ENCODE measurements at regions not wholly inside any gene's neighbourhood (a gene's known extent, or its start where the extent isn't known, plus 50 kb on each side); places are given as distances from the start of the nearest gene placed in this dataset.

- Histone ChIP-seq H2BK20ac (ENCODE audit: low read depth, low read length) (no peak overlapping the region), H3K4me3 (ENCODE audit: insufficient read depth, low read depth, low read length) (no peak overlapping the region), H3K9me1 (ENCODE audit: insufficient read depth, low read length) (no peaks in the 10 kb centered on the region), H4K5ac (ENCODE audit: low read depth, low read length) (no peak overlapping the region), H3K36me3 (ENCODE audit: control insufficient read depth, insufficient read depth, low read length) (no peaks in the 10 kb centered on the region), H3K18ac (ENCODE audit: low read depth, low read length) (no peak overlapping the region), H2BK15ac (ENCODE audit: low read depth, low read length) (no peak overlapping the region), H3K79me1 (ENCODE audit: low read depth in 1 of 2, low read length in 2 of 2) (no peaks in the 10 kb centered on the region), H4K91ac (ENCODE audit: insufficient read depth, low read depth, low read length) (no peak overlapping the region), H4K20me1 (ENCODE audit: insufficient read depth, low read length) (no peaks in the 10 kb centered on the region), H3K27ac (ENCODE audit: insufficient read depth, low read length) (no peak overlapping the region), H3K4ac (ENCODE audit: low read depth, low read length) (no peak overlapping the region), H3K27me3 (ENCODE audit: control insufficient read depth, insufficient read depth, low read length) (no peaks in the 10 kb centered on the region), H4K8ac (ENCODE audit: low read depth in 2 of 2, low read length in 2 of 2) (no peak overlapping the region), H3K9ac (ENCODE audit: low read depth, low read length) (no peak overlapping the region), H2BK5ac (ENCODE audit: low read depth, low read length, poor library complexity, severe bottlenecking) (no peak overlapping the region), H3K23ac (ENCODE audit: low read depth, low read length) (no peak overlapping the region), H3K9me3 (ENCODE audit: control insufficient read depth, insufficient read depth, low read length) (no peaks in the 10 kb centered on the region), H2AK9ac (replicated peaks; ENCODE audit: low read depth, low read length, poor library complexity) (no peak overlapping the region), H2BK120ac (ENCODE audit: low read depth, low read length) (no peak overlapping the region), H3K4me1 (ENCODE audit: control insufficient read depth, insufficient read depth, low read length) (no peaks in the 10 kb centered on the region), H2AK5ac (ENCODE audit: low read depth, low read length) (no peak overlapping the region), H3K14ac (replicated peaks; ENCODE audit: low read depth, low read length) (no peak overlapping the region), H2AFZ (replicated peaks; ENCODE audit: low read length, poor library complexity) (no peak overlapping the region), H3K4me2 (ENCODE audit: low read depth, low read length) (no peak overlapping the region), H3K56ac (ENCODE audit: extremely low read depth, insufficient read depth, low read length) (no peak overlapping the region)
- intact Hi-C loops (cut with micrococcal nuclease): no loop called here
- TF ChIP-seq SMC3 (IDR thresholded peaks at IDR 0.05; ENCODE audit: low read depth, low read length): no peak
- no peak for TF ChIP-seq RAD21 (IDR thresholded peaks at IDR 0.05; ENCODE audit: low read length)
- TF ChIP-seq MAZ (IDR thresholded peaks at IDR 0.05; ENCODE audit: borderline replicate concordance, low read depth, low read length): no peak
- TF ChIP-seq FOS (IDR thresholded peaks at IDR 0.05; ENCODE audit: low read depth, low read length): no peak
- TF ChIP-seq MAFK (IDR thresholded peaks at IDR 0.05; ENCODE audit: low read depth, low read length): no peak
- ChIA-PET POLR2A (ENCODE audit: unreplicated experiment) (no interaction called here), CTCF (no interaction called here)
- dilution Hi-C loops (cut with HindIII; ENCODE audit: low sequenced_read_pairs, unreplicated experiment): no loop called here
- no TSS peak for BruUV-seq (replicated peaks)
- DNase-seq (no peak), ATAC-seq (ENCODE audit: low read depth) (no peak)
- in situ Hi-C loops (cut with MboI; ENCODE audit: low sequenced_read_pairs): no loop called here
Observed at GRCh38 chr6:18680842-18681241, 293.7 kb downstream of the RNF144B start.

Data from IMR-90 (cell line).